GOT3 (cell line): ENCODE measurements at regions not wholly inside any gene's neighbourhood (a gene's known extent, or its start where the extent isn't known, plus 50 kb on each side); places are given as distances from the start of the nearest gene placed in this dataset.
A peak's percentile ranks its signal among the peaks of the same experiment; 100 is the strongest.

Source experiments
- DNase-seq: peaks from one replicate; lab custom pipeline; 2025; ENCODE audit warnings: mixed read lengths; lab: John Stamatoyannopoulos, UW

DNA sequence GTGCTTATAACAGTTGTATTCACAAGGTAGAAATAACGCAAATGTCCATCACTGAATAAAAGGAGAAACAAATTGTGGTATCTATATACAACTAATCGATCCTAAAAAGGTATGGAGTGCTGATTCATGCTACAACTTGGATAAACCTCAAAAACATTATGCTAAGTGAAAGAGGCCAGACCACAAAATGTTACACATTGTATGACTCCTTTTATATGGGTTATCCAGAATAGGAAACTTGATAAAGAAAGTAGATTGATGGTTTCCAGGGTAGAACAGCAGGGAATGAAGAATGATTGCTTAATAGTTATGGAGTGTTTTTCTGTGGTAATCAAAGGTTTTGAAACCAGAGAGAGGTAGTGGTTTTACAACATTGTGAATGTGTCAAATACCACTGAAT is 432.2 kb upstream of the TRIB2 start:
- DNase-seq, result no peak

GRCh38 chr2:12286347-12286746 is 430.4 kb upstream of the TRIB2 start:
- no peak for DNase-seq

- DNase-seq, result no peak
Measured at GRCh38 chr2:12287220-12287751, 429.4 kb upstream of the TRIB2 start.

- DNase-seq, result no peak
Measured at GRCh38 chr2:12288048-12288447, 428.7 kb upstream of the TRIB2 start.

- DNase-seq, result no peak
Measured at GRCh38 chr2:12289120-12289802, 427.5 kb upstream of the TRIB2 start.

GRCh38 chr2:12291303-12291702 is 425.4 kb upstream of the TRIB2 start:
- DNase-seq, result no peak

DNA sequence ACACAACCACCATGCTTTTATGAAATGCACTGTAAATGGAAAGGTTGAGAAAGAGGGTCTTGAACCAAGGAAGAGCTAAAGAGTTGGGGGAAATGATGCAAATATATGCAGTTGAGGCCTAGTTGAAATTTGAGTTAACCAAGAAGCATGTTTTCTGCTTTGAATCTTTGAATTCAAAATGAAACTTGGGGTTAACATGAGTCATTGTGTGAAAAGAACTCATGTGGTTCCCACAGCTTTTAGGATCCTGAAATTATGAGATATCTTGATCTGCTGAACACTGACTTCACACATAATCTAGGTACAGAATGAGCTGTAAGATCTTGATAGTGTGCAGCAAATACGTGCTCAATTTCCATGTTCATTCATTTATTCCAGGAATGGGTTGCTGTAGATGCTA is 422.9 kb upstream of the TRIB2 start:
- no peak for DNase-seq

- no peak for DNase-seq
Measured at GRCh38 chr2:12295856-12296519, 420.7 kb upstream of the TRIB2 start.

- no peak for DNase-seq
Measured at GRCh38 chr2:12296915-12297314, 419.8 kb upstream of the TRIB2 start.

DNA sequence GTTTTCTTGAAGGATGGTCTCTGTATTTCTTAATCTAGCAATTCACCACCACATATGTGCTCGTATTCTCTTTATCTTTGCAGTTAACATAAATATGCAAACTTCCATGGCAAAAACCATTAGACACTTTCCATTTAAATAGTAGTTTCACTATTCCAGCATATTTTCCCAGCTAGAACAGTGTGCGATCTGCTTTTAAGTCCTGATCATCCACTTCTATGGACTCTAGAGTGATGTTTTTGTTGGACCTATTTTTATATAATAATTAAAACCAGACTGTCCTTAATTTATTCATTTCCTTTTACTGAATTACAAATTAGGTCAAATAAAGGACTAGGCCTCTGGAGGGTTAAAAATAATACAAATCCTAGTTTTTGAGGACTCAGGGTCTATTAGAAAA is 418.4 kb upstream of the TRIB2 start:
- no peak for DNase-seq

- no peak for DNase-seq
Measured at GRCh38 chr2:12299431-12299830, 417.3 kb upstream of the TRIB2 start.

- DNase-seq, result no peak
Measured at GRCh38 chr2:12300019-12300602, 416.6 kb upstream of the TRIB2 start.

DNA sequence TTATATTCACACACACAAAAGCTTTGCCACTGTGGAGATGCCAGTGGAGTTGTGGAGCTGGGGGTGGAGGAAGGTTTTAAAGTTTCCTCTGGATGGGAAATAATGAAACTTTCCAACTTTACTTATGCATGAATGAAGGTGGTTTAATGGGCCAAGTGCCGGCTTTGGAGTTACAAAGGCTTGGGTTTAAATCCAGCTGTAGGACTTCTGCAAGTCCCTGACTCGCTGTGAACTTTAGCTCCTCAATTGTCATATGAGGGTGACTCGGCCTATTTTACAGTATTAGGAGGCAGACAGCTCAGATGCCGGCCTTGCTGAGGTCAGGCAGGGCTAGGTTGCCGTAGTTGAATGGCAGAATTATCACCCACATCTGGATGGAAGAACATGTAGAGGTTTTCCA is 415.8 kb upstream of the TRIB2 start:
- DNase-seq, result no peak

DNA sequence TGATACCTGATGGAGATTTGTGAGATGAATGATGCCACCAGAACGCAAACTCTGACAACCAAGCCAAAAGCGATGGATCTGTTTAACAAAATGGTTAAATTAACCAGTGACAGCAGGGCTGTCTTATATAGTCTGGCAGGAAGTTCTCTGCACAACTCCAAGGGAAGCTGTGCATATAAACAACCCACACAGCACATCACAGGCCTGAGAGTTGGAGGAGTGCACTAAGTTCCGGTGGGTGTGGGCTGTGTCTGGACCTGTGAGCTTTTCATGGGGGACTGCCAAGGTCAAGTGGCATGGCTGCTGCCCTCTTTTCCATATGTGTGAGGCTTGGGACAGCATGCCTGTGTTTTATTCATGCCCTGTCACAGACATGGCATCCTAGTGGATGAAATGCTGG is 414.6 kb upstream of the TRIB2 start:
- DNase-seq, result no peak

GRCh38 chr2:12302691-12303090 is 414.0 kb upstream of the TRIB2 start:
- no peak for DNase-seq

- DNase-seq, result peak; percentile 7
Measured at GRCh38 chr2:12303181-12304030, 413.3 kb upstream of the TRIB2 start.

DNA sequence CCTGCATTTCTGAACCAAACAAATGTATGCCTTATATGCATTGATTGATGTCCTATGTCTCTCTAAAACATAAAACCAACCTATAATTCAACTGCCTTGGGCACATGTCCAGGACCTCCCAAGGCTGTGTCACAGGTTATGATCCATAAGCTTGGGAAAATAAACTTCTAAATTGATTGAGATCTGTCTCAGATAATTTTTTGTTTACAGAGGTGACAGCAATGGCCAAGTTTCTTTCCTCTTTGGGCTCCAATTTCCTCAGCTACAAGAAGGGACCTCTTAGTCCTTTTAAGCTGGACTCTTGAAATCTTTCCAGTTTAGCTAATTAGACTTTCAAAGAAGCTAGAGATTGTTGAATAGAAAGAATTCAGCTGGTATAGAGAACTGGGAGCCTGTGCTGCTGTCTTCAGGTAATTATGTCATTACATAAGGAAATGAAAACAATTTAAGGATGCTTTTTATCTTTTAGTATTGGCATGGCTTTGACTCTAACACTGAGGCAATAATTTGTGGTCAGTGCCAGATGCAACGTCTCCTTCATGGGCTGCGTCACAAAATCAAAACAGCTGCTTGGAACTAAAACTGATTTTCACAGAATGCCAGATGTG is 412.1 kb upstream of the TRIB2 start:
- DNase-seq, result no peak

- no peak for DNase-seq
Measured at GRCh38 chr2:12305931-12306330, 410.8 kb upstream of the TRIB2 start.

GRCh38 chr2:12310399-12310798 is 406.3 kb upstream of the TRIB2 start:
- DNase-seq, result no peak

- no peak for DNase-seq
Measured at GRCh38 chr2:12313445-12314126, 403.1 kb upstream of the TRIB2 start.

GRCh38 chr2:12314127-12314760 is 402.5 kb upstream of the TRIB2 start:
- DNase-seq, result no peak
